Activated T-cell treated with anti-CD3 and anti-CD28 coated beads, Interleukin-2, amount 50 U/mL, for 4 hours (primary cell): ENCODE measurements at regions not wholly inside any gene's neighbourhood (a gene's known extent, or its start where the extent isn't known, plus 50 kb on each side); places are given as distances from the start of the nearest gene placed in this dataset.
"Not testable (repeated sequence)": the region's sequence is repeated elsewhere in the genome, so short reads cannot be mapped to it uniquely, and the experiment has no call there.

ENCODE experiments used
- ATAC-seq, 2 donors: fragments of 200-7000 bp; cut with Tn5 transposase; one replicate each; pipeline ENCODE4 v1.10.0; 2021
- DNase-seq: peaks from one replicate; pipeline ENCODE4 v3.0.0-alpha.2; 2020
- H3K27me3 Mint-ChIP-seq: one replicate; pipeline ENCODE4 v1.8.0; 2021; ENCODE audit warnings: low read depth, mixed read lengths
- H3K36me3 Mint-ChIP-seq: one replicate; pipeline ENCODE4 v1.8.0; 2022; ENCODE audit warnings: mixed read lengths; ENCODE audit not compliant: insufficient read depth
- H3K4me1 Mint-ChIP-seq: one replicate; pipeline ENCODE4 v1.8.0; 2021; ENCODE audit warnings: low read depth, mixed read lengths
- H3K4me3 Mint-ChIP-seq: one replicate; pipeline ENCODE4 v1.8.0; 2021; ENCODE audit warnings: mild to moderate bottlenecking, moderate library complexity, mixed read lengths
- H3K9me3 Mint-ChIP-seq: one replicate; pipeline ENCODE4 v1.8.0; 2021; ENCODE audit warnings: mixed read lengths

DNA sequence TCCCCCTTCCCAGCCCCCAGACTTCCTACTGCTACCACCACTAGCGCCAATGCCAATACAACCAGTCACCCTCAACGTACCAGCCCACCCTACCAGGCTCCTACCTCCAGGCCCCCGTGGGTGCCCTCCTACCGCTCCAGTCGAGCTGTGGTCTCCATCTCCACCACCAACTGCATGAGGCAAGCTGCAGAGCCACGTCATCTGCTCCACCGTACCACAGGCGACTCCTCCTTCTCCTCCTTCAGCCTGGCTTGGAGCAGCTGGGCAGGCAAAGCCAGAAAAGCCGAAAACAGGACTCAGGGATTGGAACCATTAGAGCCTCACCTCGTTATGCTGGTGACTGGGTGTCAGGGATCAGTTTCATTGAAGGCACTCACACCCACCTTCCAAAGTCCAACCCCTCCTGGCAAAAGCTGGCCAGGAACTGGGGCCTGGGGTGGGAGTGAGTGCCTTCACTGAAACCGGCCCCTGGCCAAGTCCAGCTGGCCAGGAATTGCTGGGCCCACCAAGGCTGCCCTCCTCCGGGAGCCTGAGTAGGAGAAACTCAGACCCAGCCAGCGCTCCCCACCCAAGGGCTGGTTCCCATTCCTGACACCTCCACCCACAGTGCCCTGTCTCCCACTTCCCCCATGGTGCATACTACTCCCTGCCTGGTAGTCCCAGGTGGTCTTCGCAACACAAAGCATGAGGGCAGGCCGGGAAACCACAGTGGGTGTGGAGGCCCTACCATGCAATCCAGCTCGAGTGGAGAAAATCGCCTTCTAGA, 176.2 kb downstream of the USP22 start:
- not testable (repeated sequence) for H3K4me3 Mint-ChIP-seq, H3K36me3 Mint-ChIP-seq, H3K9me3 Mint-ChIP-seq, ATAC-seq, H3K4me1 Mint-ChIP-seq, DNase-seq
- H3K27me3 Mint-ChIP-seq = peaks cover 24% of the 10 kb centered on the region

DNA sequence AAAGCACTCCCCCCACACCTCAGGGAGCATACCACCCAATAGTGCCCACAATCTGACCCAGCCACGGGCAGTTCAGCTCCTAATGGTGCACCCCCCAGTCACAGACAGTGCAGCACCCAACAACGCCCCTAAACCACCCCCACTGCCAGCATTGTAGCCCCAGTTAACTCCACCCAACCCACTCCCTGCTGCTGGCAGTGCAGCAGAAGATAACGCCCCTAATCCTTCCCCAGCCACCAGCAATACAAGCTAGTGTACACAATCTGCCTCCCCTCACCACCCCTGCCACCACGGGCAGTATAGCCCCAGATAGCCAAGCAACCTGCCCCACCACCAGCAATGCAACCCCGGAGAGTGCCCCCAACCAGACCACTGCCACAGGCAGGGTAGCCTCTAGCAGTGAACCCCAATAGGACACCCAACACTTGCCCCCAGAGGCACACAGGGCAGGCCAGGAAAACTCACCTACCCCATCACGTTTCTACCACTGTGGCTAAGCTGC, 175.3 kb downstream of the USP22 start:
- not testable (repeated sequence) for H3K4me3 Mint-ChIP-seq, H3K4me1 Mint-ChIP-seq, H3K36me3 Mint-ChIP-seq, H3K9me3 Mint-ChIP-seq, DNase-seq, ATAC-seq
- peaks cover 18% of the 10 kb centered on the region for H3K27me3 Mint-ChIP-seq

DNA sequence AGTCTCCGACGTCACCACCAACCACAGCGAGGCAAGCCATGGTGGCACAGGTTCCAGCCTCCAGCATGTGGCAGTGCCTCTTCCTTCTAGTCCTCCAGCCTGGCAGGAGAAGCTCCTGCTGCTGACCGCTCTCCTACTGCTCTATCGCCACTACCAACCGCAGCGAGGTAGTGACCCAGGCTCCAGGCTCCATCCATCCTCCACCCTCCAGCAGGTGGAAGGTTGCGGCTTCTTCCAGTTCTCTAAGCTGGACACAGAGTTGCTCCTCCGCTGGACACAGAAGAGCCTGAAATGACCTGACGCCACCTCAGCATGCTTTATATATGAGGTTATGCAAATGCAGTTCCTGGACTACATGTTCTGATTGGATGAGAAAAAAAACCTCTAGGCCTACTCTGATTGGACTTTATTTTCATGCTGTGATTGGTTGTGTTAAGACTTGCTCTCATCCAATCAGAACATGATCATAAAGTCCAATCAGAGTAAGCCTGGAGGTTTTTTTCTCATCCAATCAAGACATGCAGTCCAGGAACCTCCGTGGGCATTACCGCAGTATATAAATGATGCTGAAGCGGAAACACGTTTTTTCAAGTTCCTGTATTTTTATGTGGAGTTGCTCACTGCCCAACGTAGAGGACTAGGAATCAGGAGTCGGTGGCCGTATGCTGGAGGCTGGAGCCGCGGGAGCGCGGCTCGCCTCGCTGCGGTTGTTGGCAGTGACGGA, 174.7 kb downstream of the USP22 start:
- not testable (repeated sequence) for ATAC-seq, H3K4me1 Mint-ChIP-seq, H3K36me3 Mint-ChIP-seq, H3K4me3 Mint-ChIP-seq, DNase-seq, H3K9me3 Mint-ChIP-seq
- H3K27me3 Mint-ChIP-seq = peaks cover 18% of the 10 kb centered on the region

DNA sequence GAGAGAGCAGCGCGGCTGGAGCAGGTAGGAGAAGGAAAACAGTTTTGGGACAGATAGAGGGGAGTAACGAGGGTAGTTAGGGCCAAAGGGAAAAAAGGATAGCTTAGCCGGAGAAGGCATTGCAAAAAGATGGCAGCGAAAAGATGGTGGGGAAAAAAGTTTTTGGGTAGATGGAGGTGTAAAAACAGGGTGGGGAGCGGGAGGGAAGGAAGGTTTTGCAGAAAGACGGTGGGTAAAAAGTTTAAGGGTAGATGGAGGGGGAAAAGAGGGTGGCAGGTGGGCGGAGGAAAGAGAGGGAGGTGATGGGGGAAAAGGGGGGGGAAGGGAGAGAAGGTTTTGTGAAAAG, 174.2 kb downstream of the USP22 start:
- H3K4me3 Mint-ChIP-seq, H3K36me3 Mint-ChIP-seq, ATAC-seq, DNase-seq, H3K4me1 Mint-ChIP-seq, H3K9me3 Mint-ChIP-seq: not testable (repeated sequence)
- peaks cover 16% of the 10 kb centered on the region for H3K27me3 Mint-ChIP-seq

DNA sequence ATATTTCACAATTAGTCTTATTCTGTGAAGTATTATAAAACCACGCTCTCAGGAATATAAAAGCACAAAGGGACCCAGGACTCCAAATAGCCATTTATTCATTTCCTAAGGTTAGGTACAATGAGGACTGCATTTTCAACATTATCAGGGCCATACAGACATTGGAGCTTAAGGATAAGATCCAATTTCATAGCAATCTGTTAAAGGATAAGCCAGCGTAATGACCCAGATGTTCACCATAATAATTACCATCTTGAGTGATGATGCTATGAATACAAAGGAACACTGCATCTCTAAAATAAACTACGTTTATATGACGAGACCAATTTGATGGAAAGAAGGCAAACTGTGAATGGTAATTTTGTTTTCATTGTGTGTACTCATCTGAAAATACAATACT, 169.6 kb downstream of the USP22 start:
- H3K4me3 Mint-ChIP-seq, H3K9me3 Mint-ChIP-seq, DNase-seq, ATAC-seq, H3K36me3 Mint-ChIP-seq, H3K4me1 Mint-ChIP-seq: not testable (repeated sequence)
- peaks cover 15% of the 10 kb centered on the region for H3K27me3 Mint-ChIP-seq

DNA sequence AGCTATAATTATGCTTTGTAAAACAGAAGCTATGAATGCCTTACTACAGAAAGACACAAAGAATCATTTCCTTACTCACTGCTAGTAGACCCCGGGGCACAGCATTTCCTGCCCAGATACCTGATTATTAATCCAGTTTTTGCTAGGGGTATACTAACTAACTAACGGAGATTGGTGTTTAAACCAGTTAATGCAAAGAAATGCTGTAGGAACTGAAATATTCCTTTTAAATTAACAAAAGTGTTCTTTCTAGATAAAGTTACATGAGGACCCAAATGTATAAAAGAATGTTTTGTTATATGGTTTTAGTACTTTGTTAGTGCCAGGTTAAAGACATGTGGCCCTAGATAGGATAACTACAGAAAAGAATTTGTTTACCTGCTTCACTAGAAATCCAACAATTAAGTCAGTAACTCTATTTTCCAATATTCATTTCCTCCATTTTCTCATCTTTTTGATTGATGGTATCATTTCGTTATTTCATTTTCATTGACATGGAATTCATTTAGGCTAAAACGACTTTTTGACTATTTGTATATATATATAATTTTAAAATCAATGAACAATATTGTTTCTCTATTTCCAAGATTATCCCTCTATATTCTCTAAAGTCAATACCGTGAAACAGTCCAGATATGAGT, 169.0 kb downstream of the USP22 start:
- not testable (repeated sequence) for DNase-seq, H3K9me3 Mint-ChIP-seq, H3K4me1 Mint-ChIP-seq, H3K4me3 Mint-ChIP-seq, ATAC-seq, H3K36me3 Mint-ChIP-seq
- peaks cover 16% of the 10 kb centered on the region for H3K27me3 Mint-ChIP-seq

DNA sequence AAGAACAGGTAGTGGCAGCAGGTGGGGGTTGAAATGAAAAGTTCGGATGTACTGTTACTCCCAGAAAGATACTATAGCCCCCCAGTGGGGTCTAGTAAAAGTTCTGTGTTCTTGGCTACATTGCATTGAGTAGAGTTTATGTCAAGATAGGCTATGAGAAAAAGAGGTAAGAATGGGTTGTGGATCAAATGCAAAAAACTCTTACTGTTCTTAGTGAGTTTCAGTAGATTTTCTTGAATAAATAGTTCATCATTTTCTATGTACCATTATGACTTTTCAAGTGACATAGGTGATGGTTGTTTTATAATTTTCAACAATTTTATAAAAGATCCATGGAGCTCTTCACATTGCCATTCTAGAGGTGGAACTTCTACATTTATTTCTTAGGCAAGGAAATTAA, 165.4 kb downstream of the USP22 start:
- not testable (repeated sequence) for H3K4me1 Mint-ChIP-seq, H3K36me3 Mint-ChIP-seq, H3K9me3 Mint-ChIP-seq, H3K4me3 Mint-ChIP-seq, DNase-seq, ATAC-seq
- H3K27me3 Mint-ChIP-seq = peaks cover 28% of the 10 kb centered on the region

DNA sequence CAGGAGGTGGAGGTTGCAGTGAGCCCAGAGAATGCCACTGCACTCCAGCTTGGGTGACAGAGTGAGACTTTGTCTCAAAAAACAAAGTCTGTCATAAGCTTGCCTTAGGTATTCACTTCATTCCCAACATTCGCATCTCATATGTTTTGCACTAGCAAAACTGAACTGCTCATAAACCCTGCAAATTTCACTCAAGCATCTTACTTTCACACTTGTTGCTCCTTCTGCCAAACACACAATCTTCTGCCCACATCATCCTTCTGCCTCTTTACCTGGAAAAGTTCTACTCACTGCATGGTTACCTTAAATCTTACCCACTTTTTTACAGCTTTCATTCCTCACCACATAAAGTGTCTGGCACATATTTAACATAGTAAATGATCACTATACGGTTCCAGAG, 152.5 kb downstream of the USP22 start:
- ATAC-seq (no peak), DNase-seq (no peak)
- H3K4me3 Mint-ChIP-seq = no peak overlapping the region
- no peaks in the 10 kb centered on the region for H3K4me1 Mint-ChIP-seq
- H3K36me3 Mint-ChIP-seq = no peaks in the 10 kb centered on the region
- H3K27me3 Mint-ChIP-seq = peaks cover 19% of the 10 kb centered on the region
- H3K9me3 Mint-ChIP-seq = no peaks in the 10 kb centered on the region

DNA sequence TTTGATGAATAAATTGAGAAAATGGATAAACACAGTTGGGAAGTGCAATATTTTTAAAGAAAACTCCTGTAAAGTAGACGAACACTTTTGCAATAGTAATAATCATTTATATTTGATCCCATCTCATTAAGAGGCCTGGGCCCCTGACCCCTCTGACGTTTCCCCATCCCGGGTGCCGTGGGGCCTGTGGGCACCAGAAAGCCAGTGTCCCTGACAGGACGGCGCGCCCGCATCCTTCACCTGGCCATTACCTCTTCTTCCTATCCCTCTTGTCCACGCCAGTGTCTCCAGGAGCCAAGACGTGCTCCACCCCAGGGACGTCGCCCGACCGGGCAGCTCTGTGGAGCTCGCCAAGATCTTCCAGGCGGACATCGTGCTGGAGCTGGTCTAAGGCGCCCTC, 147.4 kb downstream of the USP22 start:
- H3K27me3 Mint-ChIP-seq = peaks cover 15% of the 10 kb centered on the region
- H3K4me3 Mint-ChIP-seq = peak overlapping the region; percentile 24
- DNase-seq, H3K4me1 Mint-ChIP-seq, H3K36me3 Mint-ChIP-seq, ATAC-seq, H3K9me3 Mint-ChIP-seq: not testable (repeated sequence)

DNA sequence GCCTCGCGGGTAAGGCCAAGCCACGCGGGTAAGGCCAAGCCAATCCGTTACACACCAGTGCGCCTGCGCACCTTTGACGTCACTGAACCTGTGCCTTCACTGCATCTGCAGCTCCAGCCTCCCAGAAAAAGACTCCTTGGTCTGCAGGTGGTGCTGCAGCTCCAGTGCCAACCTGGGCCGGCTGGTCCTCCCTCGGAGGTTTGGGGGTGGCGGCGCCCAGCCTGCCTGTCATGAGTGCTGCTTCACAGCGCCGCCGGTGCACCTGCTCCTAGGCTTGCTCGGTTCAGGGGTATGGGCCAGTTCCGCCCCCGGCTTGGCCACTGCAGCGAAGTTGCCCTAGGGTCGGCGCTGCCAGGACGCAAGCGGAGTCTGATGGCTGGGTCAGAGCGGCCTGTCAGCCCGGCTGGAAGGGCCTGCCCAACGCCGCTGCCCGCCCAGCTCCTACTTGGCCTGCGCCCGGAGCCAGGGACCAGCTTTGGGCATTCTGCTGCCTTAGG, 146.6 kb downstream of the USP22 start:
- DNase-seq = peak; percentile 21
- no peak overlapping the region for H3K4me3 Mint-ChIP-seq
- no peaks in the 10 kb centered on the region for H3K9me3 Mint-ChIP-seq

DNA sequence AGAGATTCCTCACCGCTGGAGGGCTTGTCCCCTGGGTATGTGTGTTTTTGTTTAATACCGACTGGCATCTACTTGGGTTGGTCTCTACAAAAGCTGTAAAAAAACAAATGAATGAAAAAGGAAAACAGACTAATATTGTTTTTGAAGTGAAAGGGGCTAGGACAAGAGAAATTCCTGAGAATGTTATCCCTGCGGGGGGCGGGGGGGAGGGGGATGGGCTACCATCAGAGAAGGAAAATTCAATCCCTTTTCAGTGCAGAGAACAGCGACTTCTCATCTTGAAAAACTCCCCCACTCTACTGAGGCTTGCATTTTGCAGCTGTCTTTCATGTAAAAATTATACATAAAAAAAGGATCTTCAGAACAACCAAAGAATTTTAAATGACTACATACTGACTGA, 144.1 kb downstream of the USP22 start:
- H3K36me3 Mint-ChIP-seq, ATAC-seq, DNase-seq, H3K4me1 Mint-ChIP-seq, H3K9me3 Mint-ChIP-seq, H3K4me3 Mint-ChIP-seq: not testable (repeated sequence)
- H3K27me3 Mint-ChIP-seq = peaks cover 28% of the 10 kb centered on the region

More for the DNA sequence above, 146.6 kb downstream of the USP22 start:
- H3K27me3 Mint-ChIP-seq = peaks cover 13% of the 10 kb centered on the region
- no peaks in the 10 kb centered on the region for H3K4me1 Mint-ChIP-seq
- no peaks in the 10 kb centered on the region for H3K36me3 Mint-ChIP-seq
- ATAC-seq = peak; percentile 46 to 65

DNA sequence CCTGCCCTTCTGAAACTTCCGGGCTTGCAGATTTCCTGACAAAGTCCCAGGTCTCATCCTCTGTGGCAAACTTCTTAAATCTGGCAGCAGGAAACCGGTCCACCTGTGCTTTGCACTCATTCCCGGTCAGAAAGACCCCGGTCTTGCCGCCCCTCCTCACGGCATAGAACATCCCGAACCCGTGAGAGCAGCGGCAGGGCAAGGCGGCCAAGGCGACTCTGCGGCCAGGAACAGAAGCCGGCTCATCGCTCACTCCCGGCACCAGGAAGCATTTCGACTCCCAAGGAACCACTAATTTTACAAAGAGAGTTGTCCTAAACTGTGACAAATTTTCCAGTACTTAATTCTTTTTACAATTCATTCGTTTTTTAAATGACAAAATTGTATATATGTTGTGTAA, 140.3 kb downstream of the USP22 start:
- not testable (repeated sequence) for ATAC-seq, H3K9me3 Mint-ChIP-seq, DNase-seq, H3K4me1 Mint-ChIP-seq, H3K4me3 Mint-ChIP-seq, H3K36me3 Mint-ChIP-seq
- peaks cover 28% of the 10 kb centered on the region for H3K27me3 Mint-ChIP-seq

DNA sequence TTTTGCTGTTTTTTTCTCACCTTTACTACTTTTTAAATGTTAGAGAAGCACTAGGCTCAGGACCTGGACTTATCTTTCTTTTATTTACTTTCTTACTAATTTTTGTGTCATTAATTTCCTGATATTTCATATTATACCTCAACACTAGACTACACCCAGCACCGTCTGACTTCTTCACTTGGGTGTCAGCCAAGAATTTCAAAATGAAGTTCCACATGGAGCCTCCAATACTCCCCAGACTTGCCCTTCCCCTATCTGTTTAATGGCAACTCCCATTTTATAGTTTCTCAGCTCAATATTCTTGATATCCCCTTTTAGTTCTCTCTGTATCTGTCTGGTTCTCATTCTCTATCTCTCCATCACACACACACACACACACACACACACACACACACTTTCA, 139.3 kb downstream of the USP22 start:
- H3K27me3 Mint-ChIP-seq = peaks cover 25% of the 10 kb centered on the region
- not testable (repeated sequence) for H3K4me1 Mint-ChIP-seq, H3K4me3 Mint-ChIP-seq, ATAC-seq, H3K9me3 Mint-ChIP-seq, DNase-seq, H3K36me3 Mint-ChIP-seq
